ENCODE measurements at regions not wholly inside any gene's neighbourhood (a gene's known extent, or its start where the extent isn't known, plus 50 kb on each side); places are given as distances from the start of the nearest gene placed in this dataset.

GRCh38 chr13:47646298-47646697, 354.8 kb downstream of the SUCLA2 start:
- TF ChIP-seq CTCF (IDR thresholded peaks at IDR 0.05; ENCODE audit: low read length, missing control alignments) = no peak
- no peak for DNase-seq (ENCODE audit: low read depth)
- H3K4me3 ChIP-seq (replicated peaks; ENCODE audit: low read depth, low read length) = no peak overlapping the region

- TF ChIP-seq CTCF (IDR thresholded peaks at IDR 0.05; ENCODE audit: low read length, missing control alignments) = no peak
- H3K4me3 ChIP-seq (replicated peaks; ENCODE audit: low read depth, low read length) = no peak overlapping the region
- no peak for DNase-seq (ENCODE audit: low read depth)
These were observed 361.2 kb downstream of the SUCLA2 start for GRCh38 chr13:47639738-47640447.

- no peak for DNase-seq (ENCODE audit: low read depth)
- no peak for TF ChIP-seq CTCF (IDR thresholded peaks at IDR 0.05; ENCODE audit: low read length, missing control alignments)
- H3K4me3 ChIP-seq (replicated peaks; ENCODE audit: low read depth, low read length) = no peak overlapping the region
These were observed 362.4 kb downstream of the SUCLA2 start for GRCh38 chr13:47638627-47639026.

GRCh38 chr13:47632311-47632710, 368.8 kb downstream of the SUCLA2 start:
- DNase-seq (ENCODE audit: low read depth) = no peak
- no peak overlapping the region for H3K4me3 ChIP-seq (replicated peaks; ENCODE audit: low read depth, low read length)
- no peak for TF ChIP-seq CTCF (IDR thresholded peaks at IDR 0.05; ENCODE audit: low read length, missing control alignments)

GRCh38 chr13:47628666-47629065, 372.4 kb downstream of the SUCLA2 start:
- H3K4me3 ChIP-seq (replicated peaks; ENCODE audit: low read depth, low read length) = no peak overlapping the region
- no peak for DNase-seq (ENCODE audit: low read depth)
- no peak for TF ChIP-seq CTCF (IDR thresholded peaks at IDR 0.05; ENCODE audit: low read length, missing control alignments)

GRCh38 chr13:47623862-47624261, 377.2 kb downstream of the SUCLA2 start:
- TF ChIP-seq CTCF (IDR thresholded peaks at IDR 0.05; ENCODE audit: low read length, missing control alignments) = no peak
- no peak for DNase-seq (ENCODE audit: low read depth)
- no peak overlapping the region for H3K4me3 ChIP-seq (replicated peaks; ENCODE audit: low read depth, low read length)

GRCh38 chr13:47621931-47622330, 379.1 kb downstream of the SUCLA2 start:
- no peak overlapping the region for H3K4me3 ChIP-seq (replicated peaks; ENCODE audit: low read depth, low read length)
- no peak for TF ChIP-seq CTCF (IDR thresholded peaks at IDR 0.05; ENCODE audit: low read length, missing control alignments)
- DNase-seq (ENCODE audit: low read depth) = peak; percentile 74
